ENCODE measurements at regions not wholly inside any gene's neighbourhood (a gene's known extent, or its start where the extent isn't known, plus 50 kb on each side); places are given as distances from the start of the nearest gene placed in this dataset.

DNA sequence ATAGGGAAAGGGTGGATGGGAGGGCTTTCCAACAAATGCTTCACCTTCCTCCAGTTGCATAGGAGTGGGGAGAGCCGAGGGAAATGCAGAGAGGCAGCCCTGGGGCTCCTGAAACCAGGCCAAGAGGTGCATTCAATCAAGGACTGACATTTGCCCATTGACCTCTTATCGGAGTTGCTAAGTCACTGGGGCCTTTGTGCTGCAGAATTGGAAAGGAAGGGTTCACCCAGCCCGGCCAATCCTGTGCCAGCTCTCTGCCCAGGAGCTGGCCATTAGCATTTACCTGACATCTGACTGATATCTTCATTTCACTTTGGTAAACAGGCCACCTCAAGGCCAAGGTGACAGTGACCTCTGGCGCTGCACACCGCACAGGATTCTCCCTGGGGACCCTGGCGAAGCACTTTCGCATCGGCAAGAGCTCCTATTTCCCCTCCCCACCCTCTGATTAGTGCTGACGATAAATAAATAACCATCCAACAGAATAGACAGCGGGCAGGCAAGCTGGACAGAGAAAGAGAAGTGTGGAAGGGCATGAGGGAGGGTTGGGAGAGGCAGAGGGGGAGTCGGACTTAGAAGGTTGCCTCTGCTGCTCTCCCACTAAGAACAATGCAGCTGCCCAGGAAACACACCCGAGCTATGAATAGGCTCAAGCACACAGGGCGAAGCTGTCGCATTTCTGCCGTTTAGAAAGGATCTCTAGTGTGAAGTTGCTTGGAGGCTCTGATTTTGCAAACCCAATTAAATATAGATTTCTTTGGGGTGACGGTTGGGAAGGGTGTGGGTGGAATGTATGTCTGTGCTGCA lies 57.0 kb upstream of the BOD1 start:
- intact Hi-C loops (cut with DNase I): no loop called here
- Histone ChIP-seq H3K27me3 (no peaks in the 10 kb centered on the region), H3K9me3 (no peaks in the 10 kb centered on the region), H3K4me1 (peaks cover 15% of the 10 kb centered on the region), H3K27ac (peak overlapping the region in 3 of 4 donors; percentile 53 to 72 (median 62)), H3K36me3 (replicated peaks in 1 of 2; ENCODE audit: insufficient read depth in 1 of 2, low read depth in 2 of 2) (no peaks in the 10 kb centered on the region), H3K4me3 (no peak overlapping the region)
- DNase-seq (peak in 3 of 4 donors; percentile 37 to 47 (median 40)), ATAC-seq (peak; percentile 68)
- 56 to 62% methylated on average over 16 of the region's 16 CpGs for WGBS, 2 donors
- TF ChIP-seq, protein P1, sequence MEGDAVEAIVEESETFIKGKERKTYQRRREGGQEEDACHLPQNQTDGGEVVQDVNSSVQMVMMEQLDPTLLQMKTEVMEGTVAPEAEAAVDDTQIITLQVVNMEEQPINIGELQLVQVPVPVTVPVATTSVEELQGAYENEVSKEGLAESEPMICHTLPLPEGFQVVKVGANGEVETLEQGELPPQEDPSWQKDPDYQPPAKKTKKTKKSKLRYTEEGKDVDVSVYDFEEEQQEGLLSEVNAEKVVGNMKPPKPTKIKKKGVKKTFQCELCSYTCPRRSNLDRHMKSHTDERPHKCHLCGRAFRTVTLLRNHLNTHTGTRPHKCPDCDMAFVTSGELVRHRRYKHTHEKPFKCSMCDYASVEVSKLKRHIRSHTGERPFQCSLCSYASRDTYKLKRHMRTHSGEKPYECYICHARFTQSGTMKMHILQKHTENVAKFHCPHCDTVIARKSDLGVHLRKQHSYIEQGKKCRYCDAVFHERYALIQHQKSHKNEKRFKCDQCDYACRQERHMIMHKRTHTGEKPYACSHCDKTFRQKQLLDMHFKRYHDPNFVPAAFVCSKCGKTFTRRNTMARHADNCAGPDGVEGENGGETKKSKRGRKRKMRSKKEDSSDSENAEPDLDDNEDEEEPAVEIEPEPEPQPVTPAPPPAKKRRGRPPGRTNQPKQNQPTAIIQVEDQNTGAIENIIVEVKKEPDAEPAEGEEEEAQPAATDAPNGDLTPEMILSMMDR (IDR thresholded peaks at IDR 0.05): no peak
- TF ChIP-seq POLR2A (IDR thresholded peaks at IDR 0.05): peak in 1 of 3 donors; percentile 3

- Histone ChIP-seq H3K36me3 (replicated peaks in 1 of 2; ENCODE audit: insufficient read depth in 1 of 2, low read depth in 2 of 2) (no peaks in the 10 kb centered on the region), H3K4me1 (peaks cover 17% of the 10 kb centered on the region), H3K4me3 (no peak overlapping the region), H3K27me3 (no peaks in the 10 kb centered on the region), H3K9me3 (no peaks in the 10 kb centered on the region), H3K27ac (no peak overlapping the region)
- WGBS, 2 donors: 72 to 81% methylated on average over 5 to 6 of the region's 6 CpGs
- no peak for ATAC-seq
- intact Hi-C loops (cut with DNase I): no loop called here
- DNase-seq: no peak
- TF ChIP-seq, protein P1 (IDR thresholded peaks at IDR 0.05): no peak
- no peak for TF ChIP-seq POLR2A (IDR thresholded peaks at IDR 0.05)
These were observed 59.0 kb upstream of the BOD1 start for GRCh38 chr5:173675287-173675996.

DNA sequence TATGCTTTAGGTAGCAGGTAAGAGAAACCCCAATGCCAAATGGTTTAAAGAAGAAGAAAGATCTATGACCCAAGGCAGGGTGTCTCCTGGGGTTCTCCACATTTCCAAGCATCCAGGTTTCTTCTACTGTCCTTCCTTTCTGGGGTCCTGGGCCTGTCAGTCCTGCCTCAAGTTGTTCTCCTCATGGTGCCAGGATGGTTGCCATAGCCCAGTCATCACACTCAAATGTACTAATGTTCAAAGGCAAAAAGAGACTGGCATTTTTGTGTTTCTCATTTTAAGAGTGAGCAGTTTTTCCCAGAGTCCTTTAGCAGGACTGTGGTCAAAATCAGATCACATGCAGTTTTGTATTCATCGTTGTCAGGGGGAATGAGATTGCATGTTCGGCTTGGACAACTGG lies 59.9 kb upstream of the BOD1 start:
- DNase-seq (no peak), ATAC-seq (no peak)
- Histone ChIP-seq H3K9me3 (no peaks in the 10 kb centered on the region), H3K27ac (no peak overlapping the region), H3K36me3 (replicated peaks in 1 of 2; ENCODE audit: insufficient read depth in 1 of 2, low read depth in 2 of 2) (no peaks in the 10 kb centered on the region), H3K4me3 (no peak overlapping the region), H3K4me1 (peaks cover 23% of the 10 kb centered on the region), H3K27me3 (no peaks in the 10 kb centered on the region)
- WGBS, 2 donors: 96 to 100% methylated on average over 2 of the region's 2 CpGs
- intact Hi-C loops (cut with DNase I): no loop called here
- no peak for TF ChIP-seq POLR2A (IDR thresholded peaks at IDR 0.05)
- TF ChIP-seq, protein P1 (IDR thresholded peaks at IDR 0.05): no peak

- ATAC-seq (no peak), DNase-seq (no peak)
- TF ChIP-seq, protein P1 (IDR thresholded peaks at IDR 0.05): no peak
- no peak for TF ChIP-seq POLR2A (IDR thresholded peaks at IDR 0.05)
- intact Hi-C loops (cut with DNase I): no loop called here
- Histone ChIP-seq H3K4me1 (peaks cover 23% of the 10 kb centered on the region), H3K4me3 (no peak overlapping the region), H3K36me3 (replicated peaks in 1 of 2; ENCODE audit: insufficient read depth in 1 of 2, low read depth in 2 of 2) (no peaks in the 10 kb centered on the region), H3K9me3 (no peaks in the 10 kb centered on the region), H3K27ac (no peak overlapping the region), H3K27me3 (no peaks in the 10 kb centered on the region)
- WGBS, 2 donors: 51 to 52% methylated on average over 2 of the region's 2 CpGs
These were observed 60.7 kb upstream of the BOD1 start for GRCh38 chr5:173677125-173677672.

All from body of pancreas (tissue), 4 donors.